ENCODE measurements at regions not wholly inside any gene's neighbourhood (a gene's known extent, or its start where the extent isn't known, plus 50 kb on each side); places are given as distances from the start of the nearest gene placed in this dataset.
"Not testable (repeated sequence)": the region's sequence is repeated elsewhere in the genome, so short reads cannot be mapped to it uniquely, and the experiment has no call there.

DNA sequence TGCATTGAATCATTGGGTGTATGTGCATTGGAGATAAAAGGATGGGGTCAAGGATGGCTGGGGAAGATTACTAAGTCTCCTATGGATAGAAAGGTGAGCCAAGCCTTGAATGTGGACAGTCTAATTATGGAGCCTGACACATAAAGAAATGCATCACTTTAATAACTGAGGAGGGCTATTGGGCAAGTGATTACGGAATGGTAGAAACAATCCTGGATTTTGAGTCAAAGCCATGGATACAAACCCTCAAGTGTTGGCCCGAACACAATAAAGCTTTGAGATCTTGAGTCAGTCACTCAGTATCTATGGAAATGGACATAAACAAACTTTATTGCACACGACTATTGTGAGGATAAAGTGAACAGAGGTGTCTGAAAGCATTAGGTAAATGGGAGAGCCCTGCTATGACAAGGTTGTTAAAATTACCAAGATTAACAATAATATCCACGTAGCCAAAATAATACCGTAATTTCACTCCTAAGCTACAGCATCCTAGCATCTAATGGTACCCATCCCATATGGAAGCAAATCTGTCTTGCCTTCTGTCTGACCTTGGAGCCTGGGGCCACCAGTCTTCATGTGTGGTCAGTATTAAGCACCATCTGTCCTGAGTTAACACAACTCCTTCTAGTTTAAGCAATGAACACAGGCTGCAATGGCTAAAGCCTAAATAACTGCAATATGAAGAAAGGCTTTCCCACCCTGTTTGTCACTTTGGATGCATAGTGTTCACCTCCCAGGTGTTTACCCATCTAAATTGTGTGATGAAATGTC lies 136.9 kb upstream of the PRICKLE2 start:
- DNase-seq, result no peak
- Histone ChIP-seq H3K4me1 (ENCODE audit: low read depth) (no peaks in the 10 kb centered on the region), H3K36me3 (ENCODE audit: low read depth) (no peaks in the 10 kb centered on the region), H3K9me3 (no peaks in the 10 kb centered on the region), H3K4me3 (no peak overlapping the region)
- TF ChIP-seq, protein P1, sequence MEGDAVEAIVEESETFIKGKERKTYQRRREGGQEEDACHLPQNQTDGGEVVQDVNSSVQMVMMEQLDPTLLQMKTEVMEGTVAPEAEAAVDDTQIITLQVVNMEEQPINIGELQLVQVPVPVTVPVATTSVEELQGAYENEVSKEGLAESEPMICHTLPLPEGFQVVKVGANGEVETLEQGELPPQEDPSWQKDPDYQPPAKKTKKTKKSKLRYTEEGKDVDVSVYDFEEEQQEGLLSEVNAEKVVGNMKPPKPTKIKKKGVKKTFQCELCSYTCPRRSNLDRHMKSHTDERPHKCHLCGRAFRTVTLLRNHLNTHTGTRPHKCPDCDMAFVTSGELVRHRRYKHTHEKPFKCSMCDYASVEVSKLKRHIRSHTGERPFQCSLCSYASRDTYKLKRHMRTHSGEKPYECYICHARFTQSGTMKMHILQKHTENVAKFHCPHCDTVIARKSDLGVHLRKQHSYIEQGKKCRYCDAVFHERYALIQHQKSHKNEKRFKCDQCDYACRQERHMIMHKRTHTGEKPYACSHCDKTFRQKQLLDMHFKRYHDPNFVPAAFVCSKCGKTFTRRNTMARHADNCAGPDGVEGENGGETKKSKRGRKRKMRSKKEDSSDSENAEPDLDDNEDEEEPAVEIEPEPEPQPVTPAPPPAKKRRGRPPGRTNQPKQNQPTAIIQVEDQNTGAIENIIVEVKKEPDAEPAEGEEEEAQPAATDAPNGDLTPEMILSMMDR (IDR thresholded peaks at IDR 0.05), result no peak
- intact Hi-C loops (cut with DNase I, micrococcal nuclease), result no loop called here
- ATAC-seq, result no peak

GRCh38 chr3:64361036-64361435 lies 135.8 kb upstream of the PRICKLE2 start:
- H3K4me1 ChIP-seq (ENCODE audit: low read depth); ATAC-seq; intact Hi-C loops (cut with DNase I, micrococcal nuclease): not testable (repeated sequence)

DNA sequence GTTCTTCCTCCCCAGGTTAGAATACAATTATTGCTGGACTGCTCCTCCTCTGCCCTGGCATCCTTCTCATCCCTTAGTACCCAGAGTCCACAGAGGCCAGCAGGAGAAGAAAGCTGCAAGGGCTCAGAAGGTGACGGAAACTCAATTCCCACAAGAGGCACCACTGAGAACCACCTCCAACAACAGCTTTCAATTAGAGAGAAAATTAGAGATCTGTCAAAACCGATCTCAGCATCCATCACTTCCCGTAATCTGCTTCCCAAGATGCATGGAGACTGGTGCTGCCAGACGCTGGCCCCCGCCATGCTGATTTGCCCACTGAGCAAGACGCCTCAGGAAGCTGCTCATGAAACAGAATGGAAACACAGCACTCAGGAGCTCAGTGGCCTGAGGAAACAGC lies 135.0 kb upstream of the PRICKLE2 start:
- no peaks in the 10 kb centered on the region for H3K9me3 ChIP-seq
- intact Hi-C loops (cut with DNase I, micrococcal nuclease), result no loop called here
- no peak overlapping the region for H3K4me3 ChIP-seq
- TF ChIP-seq, protein P1 (IDR thresholded peaks at IDR 0.05), result no peak
- no peak for DNase-seq
- ATAC-seq, result no peak
- H3K4me1 ChIP-seq (ENCODE audit: low read depth), result no peaks in the 10 kb centered on the region
- H3K36me3 ChIP-seq (ENCODE audit: low read depth), result no peaks in the 10 kb centered on the region

More at GRCh38 chr3:64361036-64361435, 135.8 kb upstream of the PRICKLE2 start:
- DNase-seq; H3K9me3 ChIP-seq; H3K4me3 ChIP-seq; H3K36me3 ChIP-seq (ENCODE audit: low read depth): not testable (repeated sequence)

GRCh38 chr3:64359735-64360134 lies 134.5 kb upstream of the PRICKLE2 start:
- no peaks in the 10 kb centered on the region for H3K9me3 ChIP-seq
- intact Hi-C loops (cut with DNase I, micrococcal nuclease), result no loop called here
- TF ChIP-seq, protein P1 (IDR thresholded peaks at IDR 0.05), result no peak
- DNase-seq (no peak), ATAC-seq (no peak)
- no peaks in the 10 kb centered on the region for H3K36me3 ChIP-seq (ENCODE audit: low read depth)
- H3K4me1 ChIP-seq (ENCODE audit: low read depth), result no peaks in the 10 kb centered on the region
- H3K4me3 ChIP-seq, result no peak overlapping the region

GRCh38 chr3:64358853-64359252 lies 133.6 kb upstream of the PRICKLE2 start:
- DNase-seq (no peak), ATAC-seq (no peak)
- H3K9me3 ChIP-seq, result no peaks in the 10 kb centered on the region
- intact Hi-C loops (cut with DNase I, micrococcal nuclease), result no loop called here
- TF ChIP-seq, protein P1 (IDR thresholded peaks at IDR 0.05), result no peak
- H3K4me1 ChIP-seq (ENCODE audit: low read depth), result no peaks in the 10 kb centered on the region
- no peak overlapping the region for H3K4me3 ChIP-seq
- H3K36me3 ChIP-seq (ENCODE audit: low read depth), result no peaks in the 10 kb centered on the region

DNA sequence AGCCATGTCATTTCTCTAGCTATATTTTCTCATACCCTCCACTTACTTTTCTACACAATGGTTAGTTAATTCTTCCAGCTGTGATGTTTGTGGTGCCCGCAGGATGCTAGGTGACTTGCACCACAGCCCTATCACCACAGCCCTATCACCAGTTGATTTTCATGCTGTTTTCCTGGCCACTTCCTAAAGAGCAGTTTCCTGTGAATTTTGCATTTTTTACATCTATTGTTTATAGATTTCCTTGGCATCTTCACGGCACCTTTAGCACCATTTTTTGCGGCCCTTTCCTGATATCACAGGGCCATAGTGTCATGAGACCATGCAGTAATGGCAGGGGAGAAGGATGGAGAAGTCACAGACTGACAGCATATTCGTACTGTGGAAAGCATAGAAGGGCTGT lies 132.9 kb upstream of the PRICKLE2 start:
- ATAC-seq, result no peak
- no peaks in the 10 kb centered on the region for H3K4me1 ChIP-seq (ENCODE audit: low read depth)
- no peaks in the 10 kb centered on the region for H3K9me3 ChIP-seq
- intact Hi-C loops (cut with DNase I, micrococcal nuclease), result no loop called here
- DNase-seq, result no peak
- H3K36me3 ChIP-seq (ENCODE audit: low read depth), result no peaks in the 10 kb centered on the region
- TF ChIP-seq, protein P1 (IDR thresholded peaks at IDR 0.05), result no peak
- no peak overlapping the region for H3K4me3 ChIP-seq

All from mucosa of descending colon (tissue), 3 donors.